GM18505 (cell line): ENCODE measurements at regions not wholly inside any gene's neighbourhood (a gene's known extent, or its start where the extent isn't known, plus 50 kb on each side); places are given as distances from the start of the nearest gene placed in this dataset.
A peak's percentile ranks its signal among the peaks of the same experiment; 100 is the strongest.

ENCODE experiments used
- ATAC-seq: cut with Tn5 transposase; IDR thresholded peaks from one replicate; pipeline ENCODE4 v1.9.1; 2021; ENCODE audit not compliant: unreplicated experiment
- POLR2A ChIP-seq: IDR thresholded peaks from 4 replicates; pipeline ENCODE4 v1.6.1; 2011; ENCODE audit warnings: borderline replicate concordance; ENCODE audit not compliant: insufficient read depth, insufficient read length; ENCODE audit errors: extremely low read depth

- TF ChIP-seq POLR2A = no peak
- ATAC-seq = no peak
Observed at GRCh38 chr2:147242445-147242844, 602.4 kb upstream of the ACVR2A start.

GRCh38 chr2:147236601-147237000 lies 608.2 kb upstream of the ACVR2A start:
- TF ChIP-seq POLR2A = no peak
- ATAC-seq = no peak

DNA sequence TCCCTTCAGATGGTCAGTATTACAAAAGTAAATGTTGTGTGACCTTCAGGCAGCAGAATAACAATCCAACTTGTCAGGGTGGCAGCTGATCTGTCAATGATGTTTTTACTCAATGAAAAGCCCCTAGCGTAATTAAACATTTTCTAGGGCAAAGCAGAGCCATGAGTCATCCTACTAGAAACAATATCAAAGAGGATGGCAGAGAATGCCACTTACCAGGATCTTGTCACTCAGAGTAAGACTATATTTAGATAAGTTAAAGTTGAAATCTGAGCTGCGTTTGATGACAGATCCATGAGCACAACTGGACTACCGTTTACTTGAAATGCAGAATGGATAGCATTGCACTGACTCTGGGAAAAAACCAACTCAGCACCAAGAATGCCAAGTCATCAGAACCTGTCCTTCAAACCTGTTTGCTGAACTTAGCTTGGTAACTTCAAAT lies 612.6 kb upstream of the ACVR2A start:
- TF ChIP-seq POLR2A = no peak
- ATAC-seq = no peak

GRCh38 chr2:147231607-147232006 lies 613.2 kb upstream of the ACVR2A start:
- ATAC-seq = peak; percentile 62
- no peak for TF ChIP-seq POLR2A

- TF ChIP-seq POLR2A = no peak
- no peak for ATAC-seq
Observed at GRCh38 chr2:147231081-147231480, 613.7 kb upstream of the ACVR2A start.

- TF ChIP-seq POLR2A = no peak
- ATAC-seq = no peak
Observed at GRCh38 chr2:147227313-147227712, 617.5 kb upstream of the ACVR2A start.

- no peak for ATAC-seq
- no peak for TF ChIP-seq POLR2A
Observed at GRCh38 chr2:147224070-147224469, 620.8 kb upstream of the ACVR2A start.

- TF ChIP-seq POLR2A = no peak
- no peak for ATAC-seq
Observed at GRCh38 chr2:147223553-147224060, 621.2 kb upstream of the ACVR2A start.

GRCh38 chr2:147223119-147223518 lies 621.7 kb upstream of the ACVR2A start:
- ATAC-seq = peak; percentile 49
- TF ChIP-seq POLR2A = no peak

- ATAC-seq = no peak
- no peak for TF ChIP-seq POLR2A
Observed at GRCh38 chr2:147222506-147222905, 622.3 kb upstream of the ACVR2A start.

- no peak for ATAC-seq
- no peak for TF ChIP-seq POLR2A
Observed at GRCh38 chr2:147214914-147215313, 629.9 kb upstream of the ACVR2A start.

- TF ChIP-seq POLR2A = no peak
- ATAC-seq = no peak
Observed at GRCh38 chr2:147211484-147211883, 633.3 kb upstream of the ACVR2A start.

DNA sequence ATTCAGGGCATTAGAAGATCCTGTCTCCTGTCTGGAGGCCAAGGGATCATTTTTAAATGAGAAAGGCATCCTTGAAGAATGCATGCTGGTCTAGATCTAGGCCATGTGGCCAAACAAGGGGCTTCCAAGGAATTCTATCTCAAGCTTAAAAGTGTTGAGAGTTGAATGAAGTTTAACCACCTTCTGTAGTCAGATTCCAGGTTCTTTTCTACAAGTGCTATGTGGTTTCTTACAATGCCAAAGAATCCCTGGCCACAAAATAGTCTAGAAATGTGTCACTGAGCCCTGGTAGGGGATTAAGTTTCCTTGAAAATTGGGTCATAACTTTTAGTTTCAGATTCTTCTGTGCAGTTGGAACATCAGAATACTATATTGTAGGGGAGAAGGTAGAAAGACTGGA lies 640.7 kb upstream of the ACVR2A start:
- no peak for ATAC-seq
- no peak for TF ChIP-seq POLR2A

GRCh38 chr2:147198651-147199171 lies 646.1 kb upstream of the ACVR2A start:
- no peak for TF ChIP-seq POLR2A
- no peak for ATAC-seq
